A549 (cell line): ENCODE measurements at regions not wholly inside any gene's neighbourhood (a gene's known extent, or its start where the extent isn't known, plus 50 kb on each side); places are given as distances from the start of the nearest gene placed in this dataset.

Experiments used
- CEBPB ChIP-seq, 2 experiments: fragments of >200 bp in 1 of 2; sonication (Bioruptor Twin) in 1 of 2; formaldehyde crosslinking in 1 of 2; IDR thresholded peaks; 2 replicates each; pipeline ENCODE4 v1.6.1; 2012 to 2016
- CHD2 ChIP-seq: fragments of 150-350 bp; IDR thresholded peaks from 2 replicates; pipeline ENCODE4 v1.6.1; 2014; ENCODE audit warnings: low read length; ENCODE audit not compliant: partially characterized antibody
- CHD4 ChIP-seq: fragments of 200-600 bp; sonication (generic); IDR thresholded peaks from 2 replicates; pipeline ENCODE4 v1.6.1; 2016; ENCODE audit warnings: antibody characterized with exemption, mild to moderate bottlenecking, borderline replicate concordance
- EP300 ChIP-seq, 2 experiments: fragments of >200 bp; sonication (Bioruptor Twin); formaldehyde crosslinking; IDR thresholded peaks; 2 replicates in 1 of 2; 3 replicates in 1 of 2; pipeline ENCODE4 v1.6.1; 2016 to 2017
- JUN ChIP-seq, 2 experiments: fragments of >200 bp; sonication (Bioruptor Twin); formaldehyde crosslinking; IDR thresholded peaks; 2 replicates in 1 of 2; 3 replicates in 1 of 2; pipeline ENCODE4 v1.6.1; 2016 to 2017
- MAFK ChIP-seq: fragments of 450-650 bp; IDR thresholded peaks from 2 replicates; pipeline ENCODE4 v1.6.1; 2014; ENCODE audit not compliant: partially characterized antibody
- POLR2A ChIP-seq: IDR thresholded peaks from 2 replicates; pipeline ENCODE4 v1.6.1; 2012; ENCODE audit warnings: mild to moderate bottlenecking, low read length
- RAD21 ChIP-seq, 2 experiments: fragments of >200 bp in 1 of 2; sonication (Bioruptor Twin) in 1 of 2; formaldehyde crosslinking in 1 of 2; IDR thresholded peaks in 1 of 2; conservative IDR thresholded peaks in 1 of 2; 2 replicates in 1 of 2; 3 replicates in 1 of 2; pipeline ENCODE4 v1.6.1; 2012 to 2018; ENCODE audit warnings: inconsistent platforms in 1 of 2
- RFX5 ChIP-seq: fragments of 450-650 bp; IDR thresholded peaks from 2 replicates; pipeline ENCODE4 v1.7.1; 2014; ENCODE audit warnings: antibody characterized with exemption, mild to moderate bottlenecking, moderate library complexity
- TF ChIP-seq, protein P1 (sequence below): fragments of >200 bp; sonication (Bioruptor Twin); formaldehyde crosslinking; IDR thresholded peaks from 3 replicates; pipeline ENCODE4 v1.5.1; 2016
- TF ChIP-seq, protein P2 (sequence below): fragments of 450-650 bp; IDR thresholded peaks from 2 replicates; pipeline ENCODE4 v1.6.1; 2014; ENCODE audit warnings: antibody characterized with exemption
- TF ChIP-seq, protein P3 (sequence below): IDR thresholded peaks from 2 replicates; pipeline ENCODE4 v1.6.1; 2012; ENCODE audit warnings: low read depth, borderline replicate concordance

DNA sequence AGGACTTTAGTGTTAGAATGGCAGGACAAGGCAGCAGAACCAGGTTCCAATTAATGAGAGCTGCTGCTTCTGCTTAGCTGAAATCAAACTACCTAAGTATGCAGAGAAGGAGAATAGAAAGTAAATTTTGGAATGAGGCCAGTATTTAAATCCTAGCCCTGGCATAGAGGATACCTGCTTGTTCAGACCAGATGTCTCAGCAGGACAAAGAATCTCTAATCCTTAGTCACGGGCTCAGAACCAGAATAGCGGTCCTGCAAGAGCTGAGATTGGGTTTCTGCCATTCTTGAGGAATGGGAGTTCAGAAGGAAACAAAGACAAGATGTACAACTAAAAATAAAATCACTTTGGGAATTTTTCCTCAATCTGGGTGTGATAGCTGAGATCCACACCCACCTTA, 550.8 kb upstream of the TMEM132C start:
- TF ChIP-seq, protein P1, sequence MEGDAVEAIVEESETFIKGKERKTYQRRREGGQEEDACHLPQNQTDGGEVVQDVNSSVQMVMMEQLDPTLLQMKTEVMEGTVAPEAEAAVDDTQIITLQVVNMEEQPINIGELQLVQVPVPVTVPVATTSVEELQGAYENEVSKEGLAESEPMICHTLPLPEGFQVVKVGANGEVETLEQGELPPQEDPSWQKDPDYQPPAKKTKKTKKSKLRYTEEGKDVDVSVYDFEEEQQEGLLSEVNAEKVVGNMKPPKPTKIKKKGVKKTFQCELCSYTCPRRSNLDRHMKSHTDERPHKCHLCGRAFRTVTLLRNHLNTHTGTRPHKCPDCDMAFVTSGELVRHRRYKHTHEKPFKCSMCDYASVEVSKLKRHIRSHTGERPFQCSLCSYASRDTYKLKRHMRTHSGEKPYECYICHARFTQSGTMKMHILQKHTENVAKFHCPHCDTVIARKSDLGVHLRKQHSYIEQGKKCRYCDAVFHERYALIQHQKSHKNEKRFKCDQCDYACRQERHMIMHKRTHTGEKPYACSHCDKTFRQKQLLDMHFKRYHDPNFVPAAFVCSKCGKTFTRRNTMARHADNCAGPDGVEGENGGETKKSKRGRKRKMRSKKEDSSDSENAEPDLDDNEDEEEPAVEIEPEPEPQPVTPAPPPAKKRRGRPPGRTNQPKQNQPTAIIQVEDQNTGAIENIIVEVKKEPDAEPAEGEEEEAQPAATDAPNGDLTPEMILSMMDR, result no peak
- no peak for TF ChIP-seq RFX5
- no peak for TF ChIP-seq JUN (IDR thresholded peaks at IDR 0.05)
- TF ChIP-seq CHD4, result no peak
- TF ChIP-seq, protein P2, sequence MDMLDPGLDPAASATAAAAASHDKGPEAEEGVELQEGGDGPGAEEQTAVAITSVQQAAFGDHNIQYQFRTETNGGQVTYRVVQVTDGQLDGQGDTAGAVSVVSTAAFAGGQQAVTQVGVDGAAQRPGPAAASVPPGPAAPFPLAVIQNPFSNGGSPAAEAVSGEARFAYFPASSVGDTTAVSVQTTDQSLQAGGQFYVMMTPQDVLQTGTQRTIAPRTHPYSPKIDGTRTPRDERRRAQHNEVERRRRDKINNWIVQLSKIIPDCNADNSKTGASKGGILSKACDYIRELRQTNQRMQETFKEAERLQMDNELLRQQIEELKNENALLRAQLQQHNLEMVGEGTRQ, result no peak
- no peak for TF ChIP-seq EP300 (IDR thresholded peaks at IDR 0.05)
- no peak for TF ChIP-seq POLR2A
- no peak for TF ChIP-seq MAFK
- TF ChIP-seq CHD2, result no peak
- TF ChIP-seq RAD21 (conservative IDR thresholded peaks at IDR 0.05 in 1 of 2, IDR thresholded peaks at IDR 0.05 in 1 of 2), result no peak
- TF ChIP-seq, protein P3, sequence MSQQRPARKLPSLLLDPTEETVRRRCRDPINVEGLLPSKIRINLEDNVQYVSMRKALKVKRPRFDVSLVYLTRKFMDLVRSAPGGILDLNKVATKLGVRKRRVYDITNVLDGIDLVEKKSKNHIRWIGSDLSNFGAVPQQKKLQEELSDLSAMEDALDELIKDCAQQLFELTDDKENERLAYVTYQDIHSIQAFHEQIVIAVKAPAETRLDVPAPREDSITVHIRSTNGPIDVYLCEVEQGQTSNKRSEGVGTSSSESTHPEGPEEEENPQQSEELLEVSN, result no peak
- TF ChIP-seq CEBPB (IDR thresholded peaks at IDR 0.05), result no peak
